Mucosa of stomach (tissue), 1 donor: ENCODE measurements at regions not wholly inside any gene's neighbourhood (a gene's known extent, or its start where the extent isn't known, plus 50 kb on each side); places are given as distances from the start of the nearest gene placed in this dataset.
"Not testable (repeated sequence)": the region's sequence is repeated elsewhere in the genome, so short reads cannot be mapped to it uniquely, and the experiment has no call there.

Source experiments
- H3K27me3 ChIP-seq: one replicate; pipeline ENCODE4 v1.7.0; 2013; ENCODE audit warnings: mild to moderate bottlenecking, low read length; ENCODE audit not compliant: control insufficient read depth, insufficient read depth
- H3K36me3 ChIP-seq: one replicate; pipeline ENCODE4 v1.7.0; 2013; ENCODE audit warnings: low read length; ENCODE audit not compliant: control insufficient read depth, insufficient read depth
- H3K4me1 ChIP-seq: one replicate; pipeline ENCODE4 v1.7.0; 2013; ENCODE audit warnings: mild to moderate bottlenecking, low read length; ENCODE audit not compliant: control insufficient read depth, insufficient read depth
- H3K4me3 ChIP-seq: one replicate; pipeline ENCODE4 v1.7.0; 2013; ENCODE audit warnings: low read length
- H3K9ac ChIP-seq: one replicate; pipeline ENCODE4 v1.7.0; 2013; ENCODE audit warnings: mild to moderate bottlenecking, low read length, moderate library complexity
- H3K9me3 ChIP-seq: one replicate; pipeline ENCODE4 v1.7.0; 2013; ENCODE audit warnings: mild to moderate bottlenecking, low read length, moderate library complexity; ENCODE audit not compliant: control insufficient read depth
- donor health status: Pancreatic carcinoma.

DNA sequence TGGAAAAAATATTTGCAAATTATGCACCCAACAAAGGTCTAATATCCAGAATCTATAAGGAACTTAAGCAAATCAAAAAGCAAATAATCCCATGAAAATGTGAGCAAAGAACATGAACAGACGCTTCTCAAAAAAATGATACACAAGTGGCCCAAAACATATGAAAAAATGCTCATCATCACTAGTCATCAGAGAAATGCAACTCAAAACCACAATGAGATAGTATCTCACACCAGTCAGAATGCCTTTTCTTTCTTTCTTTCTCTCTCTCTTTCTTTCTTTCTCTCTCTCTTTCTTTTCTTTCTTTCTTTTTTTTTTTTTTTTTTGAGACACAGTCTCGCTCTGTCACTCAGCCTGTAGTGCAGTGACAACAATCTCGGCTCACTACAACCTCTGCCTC is 602.9 kb upstream of the TBL1XR1 start:
- H3K4me1 ChIP-seq, H3K9me3 ChIP-seq, H3K9ac ChIP-seq, H3K27me3 ChIP-seq, H3K36me3 ChIP-seq, H3K4me3 ChIP-seq: not testable (repeated sequence)

- H3K36me3 ChIP-seq, result no peaks in the 10 kb centered on the region
- no peaks in the 10 kb centered on the region for H3K4me1 ChIP-seq
- no peaks in the 10 kb centered on the region for H3K27me3 ChIP-seq
- H3K9me3 ChIP-seq, result no peaks in the 10 kb centered on the region
- no peak overlapping the region for H3K4me3 ChIP-seq
- no peak overlapping the region for H3K9ac ChIP-seq
Observed at GRCh38 chr3:177800561-177800960, 603.3 kb upstream of the TBL1XR1 start.

- Histone ChIP-seq H3K27me3 (no peaks in the 10 kb centered on the region), H3K4me3 (no peak overlapping the region), H3K4me1 (no peaks in the 10 kb centered on the region), H3K9ac (no peak overlapping the region), H3K36me3 (no peaks in the 10 kb centered on the region), H3K9me3 (no peaks in the 10 kb centered on the region)
Observed at GRCh38 chr3:177802151-177802900, 605.0 kb upstream of the TBL1XR1 start.

GRCh38 chr3:177803500-177803899 is 606.2 kb upstream of the TBL1XR1 start:
- no peak overlapping the region for H3K9ac ChIP-seq
- H3K27me3 ChIP-seq, result no peaks in the 10 kb centered on the region
- no peaks in the 10 kb centered on the region for H3K4me1 ChIP-seq
- no peaks in the 10 kb centered on the region for H3K36me3 ChIP-seq
- no peak overlapping the region for H3K4me3 ChIP-seq
- H3K9me3 ChIP-seq, result no peaks in the 10 kb centered on the region

- no peaks in the 10 kb centered on the region for H3K9me3 ChIP-seq
- no peak overlapping the region for H3K9ac ChIP-seq
- no peaks in the 10 kb centered on the region for H3K4me1 ChIP-seq
- H3K36me3 ChIP-seq, result no peaks in the 10 kb centered on the region
- H3K27me3 ChIP-seq, result no peaks in the 10 kb centered on the region
- H3K4me3 ChIP-seq, result no peak overlapping the region
Observed at GRCh38 chr3:177804032-177804431, 606.8 kb upstream of the TBL1XR1 start.

GRCh38 chr3:177804646-177805045 is 607.4 kb upstream of the TBL1XR1 start:
- Histone ChIP-seq H3K9me3 (no peaks in the 10 kb centered on the region), H3K4me1 (no peaks in the 10 kb centered on the region), H3K36me3 (no peaks in the 10 kb centered on the region), H3K27me3 (no peaks in the 10 kb centered on the region), H3K4me3 (no peak overlapping the region), H3K9ac (no peak overlapping the region)

DNA sequence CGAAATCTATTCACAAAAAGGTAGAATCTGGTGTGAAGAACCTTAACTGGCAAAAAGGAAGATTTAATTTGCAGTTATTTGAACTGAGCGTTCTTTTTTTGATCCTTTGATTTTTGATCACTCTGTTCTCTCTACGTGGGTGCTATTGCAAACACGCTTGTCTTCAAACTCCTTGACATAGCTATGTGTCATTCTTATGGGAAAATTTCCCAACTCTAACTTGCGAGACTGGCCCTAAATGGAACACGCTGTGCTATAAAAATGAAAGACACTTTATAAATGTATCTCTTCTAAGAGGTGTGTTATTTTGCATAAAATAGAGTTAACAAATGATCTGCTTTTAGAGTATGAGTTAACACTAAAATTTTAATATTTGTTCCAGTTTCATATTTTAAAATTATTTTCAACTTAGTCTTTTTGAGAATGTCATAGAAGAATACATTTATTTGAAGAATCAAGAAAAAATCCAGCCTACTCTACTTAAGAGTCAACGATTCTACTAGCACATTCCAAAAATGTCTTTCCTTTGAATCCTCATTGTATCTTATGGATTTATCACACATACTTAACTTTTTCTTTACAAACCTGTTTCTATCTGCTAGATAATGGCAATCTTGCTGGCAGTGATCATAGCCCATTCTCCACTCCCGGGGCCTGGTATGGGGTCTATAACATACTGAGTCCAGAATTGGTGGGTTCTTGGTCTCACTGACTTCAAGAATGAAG is 610.0 kb upstream of the TBL1XR1 start:
- no peak overlapping the region for H3K9ac ChIP-seq
- no peaks in the 10 kb centered on the region for H3K9me3 ChIP-seq
- H3K27me3 ChIP-seq, result no peaks in the 10 kb centered on the region
- H3K4me1 ChIP-seq, result peaks cover 4% of the 10 kb centered on the region
- H3K36me3 ChIP-seq, result no peaks in the 10 kb centered on the region
- no peak overlapping the region for H3K4me3 ChIP-seq

DNA sequence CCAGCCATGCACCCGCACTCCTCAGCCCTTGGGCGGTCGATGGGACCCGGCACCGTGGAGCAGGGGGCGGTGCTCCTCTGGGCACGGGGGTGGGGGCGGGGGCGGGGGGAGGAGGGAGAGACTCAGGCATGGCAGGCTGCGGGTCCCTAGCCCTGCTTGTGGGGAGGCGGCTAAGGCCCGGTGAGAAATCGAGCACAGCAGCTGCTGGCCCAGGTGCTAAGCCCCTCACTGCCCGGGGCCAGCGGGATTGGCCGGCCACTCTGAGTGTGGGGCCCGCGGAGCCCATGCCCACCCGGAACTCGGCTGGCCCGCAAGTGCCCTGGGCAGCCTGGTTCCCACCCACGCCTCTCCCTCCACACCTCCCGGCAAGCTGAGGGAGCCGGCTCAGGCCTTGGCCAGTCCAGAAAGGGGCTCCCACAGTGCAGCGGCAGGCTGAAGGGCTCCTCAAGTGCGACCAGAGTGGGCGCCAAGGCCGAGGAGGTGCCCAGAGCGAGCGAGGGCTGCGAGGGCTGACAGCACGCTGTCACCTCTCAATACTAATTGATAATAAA is 611.7 kb upstream of the TBL1XR1 start:
- H3K27me3 ChIP-seq, H3K36me3 ChIP-seq, H3K4me3 ChIP-seq, H3K4me1 ChIP-seq, H3K9ac ChIP-seq, H3K9me3 ChIP-seq: not testable (repeated sequence)

GRCh38 chr3:177810162-177810623 is 612.9 kb upstream of the TBL1XR1 start:
- no peak overlapping the region for H3K4me3 ChIP-seq

GRCh38 chr3:177811112-177811511 is 613.8 kb upstream of the TBL1XR1 start:
- Histone ChIP-seq H3K4me1 (peaks cover 4% of the 10 kb centered on the region), H3K4me3 (no peak overlapping the region), H3K36me3 (no peaks in the 10 kb centered on the region), H3K9me3 (no peaks in the 10 kb centered on the region), H3K9ac (no peak overlapping the region), H3K27me3 (no peaks in the 10 kb centered on the region)

More at GRCh38 chr3:177810162-177810623, 612.9 kb upstream of the TBL1XR1 start:
- H3K27me3 ChIP-seq, result no peaks in the 10 kb centered on the region
- no peaks in the 10 kb centered on the region for H3K9me3 ChIP-seq
- no peaks in the 10 kb centered on the region for H3K36me3 ChIP-seq
- peaks cover 4% of the 10 kb centered on the region for H3K4me1 ChIP-seq
- no peak overlapping the region for H3K9ac ChIP-seq

GRCh38 chr3:177811835-177812234 is 614.6 kb upstream of the TBL1XR1 start:
- Histone ChIP-seq H3K9ac (no peak overlapping the region), H3K36me3 (no peaks in the 10 kb centered on the region), H3K27me3 (no peaks in the 10 kb centered on the region), H3K4me1 (peaks cover 4% of the 10 kb centered on the region), H3K4me3 (no peak overlapping the region), H3K9me3 (no peaks in the 10 kb centered on the region)

DNA sequence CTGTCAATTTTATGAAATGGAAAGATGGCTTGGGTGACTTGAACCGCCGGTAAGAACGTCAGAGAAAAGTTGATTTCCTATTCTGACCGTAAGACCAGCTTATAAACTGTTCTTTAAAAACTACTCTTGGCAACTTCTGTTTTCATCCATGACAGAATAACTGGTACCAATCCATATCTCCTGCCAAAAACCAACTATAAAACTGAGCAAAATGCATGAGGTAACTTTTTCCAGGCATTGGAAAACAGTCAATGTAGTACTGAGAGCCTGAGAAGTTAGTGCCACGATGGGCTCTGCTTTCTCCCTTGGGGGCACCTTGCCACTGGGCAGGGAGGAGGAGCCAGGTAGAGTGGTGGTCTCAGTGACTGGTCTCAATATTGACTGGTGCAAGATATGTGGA is 615.2 kb upstream of the TBL1XR1 start:
- Histone ChIP-seq H3K9ac (no peak overlapping the region), H3K4me3 (no peak overlapping the region), H3K9me3 (no peaks in the 10 kb centered on the region), H3K36me3 (no peaks in the 10 kb centered on the region), H3K27me3 (no peaks in the 10 kb centered on the region), H3K4me1 (peaks cover 4% of the 10 kb centered on the region)
